ENCODE measurements at regions not wholly inside any gene's neighbourhood (a gene's known extent, or its start where the extent isn't known, plus 50 kb on each side); places are given as distances from the start of the nearest gene placed in this dataset.

DNA sequence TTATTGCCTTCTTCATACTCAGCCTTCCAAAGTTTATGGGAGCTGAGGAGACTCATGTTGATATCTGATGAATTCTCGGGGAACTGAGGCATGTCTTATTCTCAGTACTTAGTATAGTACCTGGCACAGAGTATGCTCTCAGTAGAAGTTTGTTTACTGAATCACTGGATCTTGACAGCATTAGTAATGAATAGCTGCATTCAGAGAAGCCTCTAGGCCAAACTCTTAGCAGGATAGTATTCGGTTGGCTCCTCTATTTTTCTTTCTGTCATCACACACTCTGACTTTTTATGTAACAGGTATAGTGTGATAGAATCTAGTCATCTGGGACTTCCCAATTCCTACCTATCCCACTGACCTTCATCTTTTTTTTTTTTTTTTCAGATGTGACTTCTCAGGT is 566.4 kb upstream of the MAN1A1 start:
- H3K9me3 ChIP-seq, result 0 out of 2 replicates have a peak, but pooled peaks cover 6% of the 10 kb centered on the region
- no peaks in the 10 kb centered on the region for H3F3A ChIP-seq (replicated peaks; ENCODE audit: insufficient read depth)
- TF ChIP-seq FOXJ3 (CRISPR knock-in tag; IDR thresholded peaks at IDR 0.05) (no peak), RCOR1 (IDR thresholded peaks at IDR 0.05; ENCODE audit: low read length) (no peak), TAF1 (IDR thresholded peaks at IDR 0.05; ENCODE audit: borderline replicate concordance, low read depth, low read length) (no peak), GATA2 (CRISPR knock-in tag; IDR thresholded peaks at IDR 0.05) (no peak), NFIC (IDR thresholded peaks at IDR 0.05; ENCODE audit: borderline replicate concordance) (no peak), EP300 (IDR thresholded peaks at IDR 0.05; ENCODE audit: borderline replicate concordance in 1 of 2, low read depth in 1 of 2, low read length in 1 of 2) (no peak), YY1 (IDR thresholded peaks at IDR 0.05; ENCODE audit: low read depth) (no peak), TCF12 (IDR thresholded peaks at IDR 0.05) (no peak)
- no peak overlapping the region for H2AFZ ChIP-seq (ENCODE audit: low read depth)
- WGBS (ENCODE audit: low lambda C conversion rate), result 27% methylated on average over 2 of the region's 2 CpGs
- H3K4me3 ChIP-seq (ENCODE audit: low read depth in 2 of 2, low read length in 1 of 2), result no peak overlapping the region
- H3K4me2 ChIP-seq, result no peak overlapping the region
- H3K27me3 ChIP-seq (ENCODE audit: insufficient read depth), result no peaks in the 10 kb centered on the region
- no peaks in the 10 kb centered on the region for H4K20me1 ChIP-seq (ENCODE audit: insufficient read depth)
- CTCF ChIA-PET, result interaction anchor here (0.7 to 0.8 kb wide), 2 partner anchors 8 to 210 kb away, joined by 3 read pairs; no protein-coding TSS in a partner anchor
- H3K9ac ChIP-seq, result no peak overlapping the region
- no peaks in the 10 kb centered on the region for H3K9me2 ChIP-seq
- H3K4me1 ChIP-seq (ENCODE audit: control insufficient read depth in 1 of 2, insufficient read depth in 2 of 2, low read depth in 1 of 2, low read length in 1 of 2), result no peaks in the 10 kb centered on the region
- H3K27ac ChIP-seq (ENCODE audit: low read depth in 2 of 2, low read length in 1 of 2), result no peak overlapping the region
- DNase-seq, result no peak
- no peaks in the 10 kb centered on the region for H3K36me3 ChIP-seq (replicated peaks in 1 of 2; ENCODE audit: control insufficient read depth in 1 of 2, insufficient read depth in 2 of 2, low read length in 1 of 2)
- POLR2A ChIA-PET, result no interaction called here
- no peaks in the 10 kb centered on the region for H3K79me2 ChIP-seq (ENCODE audit: insufficient read depth)

DNA sequence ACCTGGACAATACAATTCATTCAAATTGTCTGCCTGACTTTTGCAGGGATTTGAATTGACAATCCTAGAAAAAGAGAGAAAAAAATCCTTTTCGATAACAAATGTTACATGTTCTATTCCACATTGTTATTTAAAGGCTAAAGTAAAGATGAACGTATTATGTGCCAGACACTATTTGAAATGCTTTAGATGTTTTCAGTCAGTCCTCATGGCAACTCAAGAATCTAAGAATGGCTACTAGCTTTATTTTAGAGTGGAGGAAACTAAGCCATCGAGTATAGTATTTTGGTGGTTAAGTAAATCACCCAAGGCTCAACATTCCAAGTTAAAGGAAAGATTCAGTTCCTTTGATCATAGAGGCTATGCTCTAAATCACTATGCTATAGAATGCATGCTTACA is 558.6 kb upstream of the MAN1A1 start:
- Histone ChIP-seq H3K27ac (ENCODE audit: low read depth in 2 of 2, low read length in 1 of 2) (no peak overlapping the region), H3K4me2 (no peak overlapping the region), H3K4me3 (ENCODE audit: low read depth in 2 of 2, low read length in 1 of 2) (no peak overlapping the region), H4K20me1 (ENCODE audit: insufficient read depth) (no peaks in the 10 kb centered on the region), H3K9me2 (no peaks in the 10 kb centered on the region), H3K27me3 (ENCODE audit: insufficient read depth) (no peaks in the 10 kb centered on the region), H3F3A (replicated peaks; ENCODE audit: insufficient read depth) (no peaks in the 10 kb centered on the region), H3K9ac (no peak overlapping the region), H3K9me3 (no peaks in the 10 kb centered on the region), H3K79me2 (ENCODE audit: insufficient read depth) (no peaks in the 10 kb centered on the region), H2AFZ (ENCODE audit: low read depth) (no peak overlapping the region), H3K4me1 (ENCODE audit: control insufficient read depth in 1 of 2, insufficient read depth in 2 of 2, low read depth in 1 of 2, low read length in 1 of 2) (no peaks in the 10 kb centered on the region), H3K36me3 (replicated peaks in 1 of 2; ENCODE audit: control insufficient read depth in 1 of 2, insufficient read depth in 2 of 2, low read length in 1 of 2) (no peaks in the 10 kb centered on the region)
- CTCF ChIA-PET, result interaction anchor here (1.0 kb wide), 1 partner anchor 8 kb away, joined by 3 read pairs; no protein-coding TSS in a partner anchor
- POLR2A ChIA-PET, result no interaction called here
- WGBS (ENCODE audit: low lambda C conversion rate), result 29% methylated on average over 3 of the region's 3 CpGs
- TF ChIP-seq POLR2AphosphoS5 (IDR thresholded peaks at IDR 0.05; ENCODE audit: low read depth, low read length), result no peak
- no peak for TF ChIP-seq EP300 (IDR thresholded peaks at IDR 0.05; ENCODE audit: borderline replicate concordance in 1 of 2, low read depth in 1 of 2, low read length in 1 of 2)
- TF ChIP-seq JUND (IDR thresholded peaks at IDR 0.05), result no peak
- no peak for TF ChIP-seq GATA2 (CRISPR knock-in tag; IDR thresholded peaks at IDR 0.05)
- no peak for TF ChIP-seq SIN3A (IDR thresholded peaks at IDR 0.05; ENCODE audit: borderline replicate concordance, low read depth, low read length)
- TF ChIP-seq, protein P1, sequence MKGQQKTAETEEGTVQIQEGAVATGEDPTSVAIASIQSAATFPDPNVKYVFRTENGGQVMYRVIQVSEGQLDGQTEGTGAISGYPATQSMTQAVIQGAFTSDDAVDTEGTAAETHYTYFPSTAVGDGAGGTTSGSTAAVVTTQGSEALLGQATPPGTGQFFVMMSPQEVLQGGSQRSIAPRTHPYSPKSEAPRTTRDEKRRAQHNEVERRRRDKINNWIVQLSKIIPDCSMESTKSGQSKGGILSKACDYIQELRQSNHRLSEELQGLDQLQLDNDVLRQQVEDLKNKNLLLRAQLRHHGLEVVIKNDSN (IDR thresholded peaks at IDR 0.05; ENCODE audit: borderline replicate concordance, low read depth), result no peak
- TF ChIP-seq YY1 (IDR thresholded peaks at IDR 0.05; ENCODE audit: low read depth), result no peak
- no peak for TF ChIP-seq FOXM1 (IDR thresholded peaks at IDR 0.05; ENCODE audit: low read depth)
- no peak for TF ChIP-seq ZBTB33 (IDR thresholded peaks at IDR 0.05; ENCODE audit: borderline replicate concordance, low read depth)
- TF ChIP-seq RAD21 (IDR thresholded peaks at IDR 0.05; ENCODE audit: low read length), result no peak
- TF ChIP-seq, protein P2, sequence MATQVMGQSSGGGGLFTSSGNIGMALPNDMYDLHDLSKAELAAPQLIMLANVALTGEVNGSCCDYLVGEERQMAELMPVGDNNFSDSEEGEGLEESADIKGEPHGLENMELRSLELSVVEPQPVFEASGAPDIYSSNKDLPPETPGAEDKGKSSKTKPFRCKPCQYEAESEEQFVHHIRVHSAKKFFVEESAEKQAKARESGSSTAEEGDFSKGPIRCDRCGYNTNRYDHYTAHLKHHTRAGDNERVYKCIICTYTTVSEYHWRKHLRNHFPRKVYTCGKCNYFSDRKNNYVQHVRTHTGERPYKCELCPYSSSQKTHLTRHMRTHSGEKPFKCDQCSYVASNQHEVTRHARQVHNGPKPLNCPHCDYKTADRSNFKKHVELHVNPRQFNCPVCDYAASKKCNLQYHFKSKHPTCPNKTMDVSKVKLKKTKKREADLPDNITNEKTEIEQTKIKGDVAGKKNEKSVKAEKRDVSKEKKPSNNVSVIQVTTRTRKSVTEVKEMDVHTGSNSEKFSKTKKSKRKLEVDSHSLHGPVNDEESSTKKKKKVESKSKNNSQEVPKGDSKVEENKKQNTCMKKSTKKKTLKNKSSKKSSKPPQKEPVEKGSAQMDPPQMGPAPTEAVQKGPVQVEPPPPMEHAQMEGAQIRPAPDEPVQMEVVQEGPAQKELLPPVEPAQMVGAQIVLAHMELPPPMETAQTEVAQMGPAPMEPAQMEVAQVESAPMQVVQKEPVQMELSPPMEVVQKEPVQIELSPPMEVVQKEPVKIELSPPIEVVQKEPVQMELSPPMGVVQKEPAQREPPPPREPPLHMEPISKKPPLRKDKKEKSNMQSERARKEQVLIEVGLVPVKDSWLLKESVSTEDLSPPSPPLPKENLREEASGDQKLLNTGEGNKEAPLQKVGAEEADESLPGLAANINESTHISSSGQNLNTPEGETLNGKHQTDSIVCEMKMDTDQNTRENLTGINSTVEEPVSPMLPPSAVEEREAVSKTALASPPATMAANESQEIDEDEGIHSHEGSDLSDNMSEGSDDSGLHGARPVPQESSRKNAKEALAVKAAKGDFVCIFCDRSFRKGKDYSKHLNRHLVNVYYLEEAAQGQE (IDR thresholded peaks at IDR 0.05; ENCODE audit: low read depth, low read length), result no peak
- TF ChIP-seq, protein P3, sequence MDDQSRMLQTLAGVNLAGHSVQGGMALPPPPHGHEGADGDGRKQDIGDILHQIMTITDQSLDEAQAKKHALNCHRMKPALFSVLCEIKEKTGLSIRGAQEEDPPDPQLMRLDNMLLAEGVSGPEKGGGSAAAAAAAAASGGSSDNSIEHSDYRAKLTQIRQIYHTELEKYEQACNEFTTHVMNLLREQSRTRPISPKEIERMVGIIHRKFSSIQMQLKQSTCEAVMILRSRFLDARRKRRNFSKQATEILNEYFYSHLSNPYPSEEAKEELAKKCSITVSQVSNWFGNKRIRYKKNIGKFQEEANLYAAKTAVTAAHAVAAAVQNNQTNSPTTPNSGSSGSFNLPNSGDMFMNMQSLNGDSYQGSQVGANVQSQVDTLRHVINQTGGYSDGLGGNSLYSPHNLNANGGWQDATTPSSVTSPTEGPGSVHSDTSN (IDR thresholded peaks at IDR 0.05), result no peak
- no peak for TF ChIP-seq ELF1 (IDR thresholded peaks at IDR 0.05)
- no peak for TF ChIP-seq TEAD4 (IDR thresholded peaks at IDR 0.05; ENCODE audit: borderline replicate concordance, insufficient read depth)
- TF ChIP-seq FOSL2 (IDR thresholded peaks at IDR 0.05; ENCODE audit: borderline replicate concordance, low read depth), result no peak
- TF ChIP-seq TAF1 (IDR thresholded peaks at IDR 0.05; ENCODE audit: borderline replicate concordance, low read depth, low read length), result no peak
- TF ChIP-seq RXRA (IDR thresholded peaks at IDR 0.05; ENCODE audit: borderline replicate concordance, low read depth), result no peak
- no peak for TF ChIP-seq NRF1 (IDR thresholded peaks at IDR 0.05; ENCODE audit: low read depth, low read length)
- no peak for TF ChIP-seq RCOR1 (IDR thresholded peaks at IDR 0.05; ENCODE audit: low read length)
- DNase-seq, result no peak
